ENCODE measurements at regions not wholly inside any gene's neighbourhood (a gene's known extent, or its start where the extent isn't known, plus 50 kb on each side); places are given as distances from the start of the nearest gene placed in this dataset.

DNA sequence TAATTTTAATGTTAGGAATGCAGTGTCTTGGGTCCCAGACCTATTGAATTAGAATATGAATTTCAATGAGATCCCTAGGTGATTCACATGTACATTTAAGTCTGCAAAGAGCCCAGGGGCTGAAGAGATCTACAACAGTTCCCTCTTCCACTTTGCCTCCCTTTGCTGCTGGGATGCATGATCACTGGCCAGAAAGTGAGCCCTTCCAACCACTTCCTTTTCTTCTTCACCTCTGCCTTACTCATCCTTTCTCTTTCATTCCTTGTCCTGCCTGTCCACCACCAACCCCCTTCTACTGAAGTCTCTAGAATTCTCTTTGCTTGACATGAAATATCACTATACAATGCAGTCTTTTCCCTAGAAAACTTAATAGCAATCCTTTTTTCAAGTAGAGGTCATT lies 222.4 kb upstream of the LRIG1 start:
- no peak for DNase-seq
- ChIA-PET POLR2A (no interaction called here), CTCF (no interaction called here)
- no peaks in the 10 kb centered on the region for H3K4me1 Mint-ChIP-seq (ENCODE audit: low read depth, unreplicated experiment)
- no peaks in the 10 kb centered on the region for H3K4me1 ChIP-seq
- no peaks in the 10 kb centered on the region for H3K27me3 ChIP-seq (replicated peaks; ENCODE audit: control insufficient read depth, insufficient read depth, low read length)
- no peak overlapping the region for H3K4me3 ChIP-seq (ENCODE audit: low read depth, low read length)
- no TSS peak for BruUV-seq (replicated peaks)
- intact Hi-C loops (cut with micrococcal nuclease; ENCODE audit: unreplicated experiment): no loop called here
- TF ChIP-seq, protein P1, sequence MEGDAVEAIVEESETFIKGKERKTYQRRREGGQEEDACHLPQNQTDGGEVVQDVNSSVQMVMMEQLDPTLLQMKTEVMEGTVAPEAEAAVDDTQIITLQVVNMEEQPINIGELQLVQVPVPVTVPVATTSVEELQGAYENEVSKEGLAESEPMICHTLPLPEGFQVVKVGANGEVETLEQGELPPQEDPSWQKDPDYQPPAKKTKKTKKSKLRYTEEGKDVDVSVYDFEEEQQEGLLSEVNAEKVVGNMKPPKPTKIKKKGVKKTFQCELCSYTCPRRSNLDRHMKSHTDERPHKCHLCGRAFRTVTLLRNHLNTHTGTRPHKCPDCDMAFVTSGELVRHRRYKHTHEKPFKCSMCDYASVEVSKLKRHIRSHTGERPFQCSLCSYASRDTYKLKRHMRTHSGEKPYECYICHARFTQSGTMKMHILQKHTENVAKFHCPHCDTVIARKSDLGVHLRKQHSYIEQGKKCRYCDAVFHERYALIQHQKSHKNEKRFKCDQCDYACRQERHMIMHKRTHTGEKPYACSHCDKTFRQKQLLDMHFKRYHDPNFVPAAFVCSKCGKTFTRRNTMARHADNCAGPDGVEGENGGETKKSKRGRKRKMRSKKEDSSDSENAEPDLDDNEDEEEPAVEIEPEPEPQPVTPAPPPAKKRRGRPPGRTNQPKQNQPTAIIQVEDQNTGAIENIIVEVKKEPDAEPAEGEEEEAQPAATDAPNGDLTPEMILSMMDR (IDR thresholded peaks at IDR 0.05; ENCODE audit: insufficient read depth in 1 of 2, low read depth in 1 of 2, low read length in 1 of 2, severe bottlenecking in 1 of 2, unreplicated experiment in 1 of 2): no peak
- no peaks in the 10 kb centered on the region for H3K9me3 Mint-ChIP-seq (ENCODE audit: unreplicated experiment)
- no peaks in the 10 kb centered on the region for H3K27me3 Mint-ChIP-seq (ENCODE audit: insufficient read depth, unreplicated experiment)
- H3K36me3 ChIP-seq (ENCODE audit: control insufficient read depth, insufficient read depth, low read length): no peaks in the 10 kb centered on the region
- no peak overlapping the region for H3K27ac Mint-ChIP-seq (ENCODE audit: unreplicated experiment)
- no peaks in the 10 kb centered on the region for H3K36me3 Mint-ChIP-seq (ENCODE audit: insufficient read depth, unreplicated experiment)
- no peak overlapping the region for H3K4me3 Mint-ChIP-seq (ENCODE audit: unreplicated experiment)
- no peaks in the 10 kb centered on the region for H3K9me3 ChIP-seq

DNA sequence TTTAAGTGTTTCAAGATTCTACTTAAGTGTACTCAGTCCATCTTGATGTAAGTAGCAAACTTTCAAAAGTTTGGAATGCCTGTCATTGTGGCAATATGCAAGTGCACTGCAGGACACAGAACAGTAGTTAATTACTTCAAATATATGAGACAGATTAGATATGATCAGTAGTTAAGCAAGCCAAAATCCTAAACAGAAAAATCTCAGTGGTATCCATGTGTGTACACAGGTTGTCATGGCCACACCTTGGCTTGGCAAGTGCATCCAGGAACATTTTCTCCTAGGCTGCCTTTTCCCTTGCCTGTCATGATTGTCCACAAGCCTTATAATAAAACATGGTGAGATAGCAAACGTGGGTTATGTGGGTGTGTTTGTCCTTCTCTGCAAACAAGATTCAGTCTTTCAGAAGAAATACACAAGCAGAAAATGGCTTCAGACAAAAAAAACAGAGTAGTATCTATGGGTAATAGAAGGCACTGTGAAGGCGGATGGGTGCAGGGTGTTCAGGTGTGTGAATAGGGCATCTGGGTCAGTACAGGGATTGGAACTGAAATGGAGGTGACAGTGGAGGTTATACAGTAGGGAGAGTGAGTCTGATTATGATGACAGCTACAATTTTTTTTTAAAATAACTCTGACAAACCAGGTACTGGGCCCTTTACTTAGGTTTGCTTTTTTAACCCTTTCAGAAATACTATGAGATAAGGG lies 229.0 kb upstream of the LRIG1 start:
- POLR2A ChIA-PET: no interaction called here
- intact Hi-C loops (cut with micrococcal nuclease; ENCODE audit: unreplicated experiment): no loop called here
- DNase-seq: no peak
- no peak overlapping the region for H3K27ac Mint-ChIP-seq (ENCODE audit: unreplicated experiment)
- no peaks in the 10 kb centered on the region for H3K9me3 Mint-ChIP-seq (ENCODE audit: unreplicated experiment)
- BruUV-seq (replicated peaks): no TSS peak
- Histone ChIP-seq H3K27me3 (replicated peaks; ENCODE audit: control insufficient read depth, insufficient read depth, low read length) (no peaks in the 10 kb centered on the region), H3K4me1 (no peaks in the 10 kb centered on the region), H3K4me3 (ENCODE audit: low read depth, low read length) (no peak overlapping the region), H3K9me3 (no peaks in the 10 kb centered on the region), H3K36me3 (ENCODE audit: control insufficient read depth, insufficient read depth, low read length) (no peaks in the 10 kb centered on the region)
- H3K4me3 Mint-ChIP-seq (ENCODE audit: unreplicated experiment): no peak overlapping the region
- TF ChIP-seq, protein P1 (IDR thresholded peaks at IDR 0.05; ENCODE audit: insufficient read depth in 1 of 2, low read depth in 1 of 2, low read length in 1 of 2, severe bottlenecking in 1 of 2, unreplicated experiment in 1 of 2): no peak
- peaks cover 6% of the 10 kb centered on the region for H3K27me3 Mint-ChIP-seq (ENCODE audit: insufficient read depth, unreplicated experiment)
- H3K4me1 Mint-ChIP-seq (ENCODE audit: low read depth, unreplicated experiment): no peaks in the 10 kb centered on the region
- CTCF ChIA-PET: no interaction called here
- no peaks in the 10 kb centered on the region for H3K36me3 Mint-ChIP-seq (ENCODE audit: insufficient read depth, unreplicated experiment)

DNA sequence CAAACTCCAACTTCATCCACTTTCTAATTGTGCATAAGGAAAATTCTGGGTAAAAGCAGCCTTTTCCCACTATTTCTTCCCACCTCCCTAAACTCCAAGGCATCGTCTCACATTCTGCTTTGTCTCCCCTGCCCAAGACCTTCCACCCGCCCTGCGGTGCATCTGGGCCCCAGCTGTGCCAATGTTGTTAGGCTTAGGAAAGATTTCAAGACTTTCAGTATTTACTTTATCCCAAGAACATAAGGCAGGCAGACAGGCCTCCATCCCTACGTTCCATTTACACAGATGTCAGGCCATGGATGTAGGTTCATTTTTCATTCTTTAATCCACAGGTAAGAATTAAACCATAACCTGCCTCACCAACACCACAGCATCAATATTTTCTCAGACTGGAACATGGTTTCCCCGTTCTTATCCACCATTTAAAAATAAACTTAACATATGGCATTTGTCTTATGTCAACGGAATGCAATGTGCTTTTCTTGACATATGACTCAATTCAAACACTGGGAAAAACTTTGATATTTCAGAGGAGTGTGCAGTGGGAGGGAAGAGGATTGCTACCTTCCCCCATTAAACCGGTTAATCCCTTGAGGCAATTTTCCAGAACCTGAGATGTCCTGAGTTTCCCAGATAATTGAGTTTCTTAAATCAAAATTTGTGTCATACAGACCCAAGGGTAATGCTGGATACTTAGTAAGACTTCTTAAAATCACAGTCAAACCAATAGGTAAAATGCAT lies 238.0 kb upstream of the LRIG1 start:
- H3K4me1 ChIP-seq: 0 out of 2 replicates have a peak, but pooled peaks cover 5% of the 10 kb centered on the region
- H3K9me3 ChIP-seq: no peaks in the 10 kb centered on the region
- ChIA-PET POLR2A (no interaction called here), CTCF (no interaction called here)
- peaks cover 6% of the 10 kb centered on the region for H3K4me1 Mint-ChIP-seq (ENCODE audit: low read depth, unreplicated experiment)
- no peaks in the 10 kb centered on the region for H3K9me3 Mint-ChIP-seq (ENCODE audit: unreplicated experiment)
- TF ChIP-seq, protein P1 (IDR thresholded peaks at IDR 0.05; ENCODE audit: insufficient read depth in 1 of 2, low read depth in 1 of 2, low read length in 1 of 2, severe bottlenecking in 1 of 2, unreplicated experiment in 1 of 2): no peak
- H3K27me3 Mint-ChIP-seq (ENCODE audit: insufficient read depth, unreplicated experiment): no peaks in the 10 kb centered on the region
- H3K36me3 ChIP-seq (ENCODE audit: control insufficient read depth, insufficient read depth, low read length): no peaks in the 10 kb centered on the region
- H3K4me3 ChIP-seq (ENCODE audit: low read depth, low read length): no peak overlapping the region
- H3K4me3 Mint-ChIP-seq (ENCODE audit: unreplicated experiment): no peak overlapping the region
- DNase-seq: no peak
- H3K27me3 ChIP-seq (replicated peaks; ENCODE audit: control insufficient read depth, insufficient read depth, low read length): no peaks in the 10 kb centered on the region
- intact Hi-C loops (cut with micrococcal nuclease; ENCODE audit: unreplicated experiment): no loop called here
- no peaks in the 10 kb centered on the region for H3K36me3 Mint-ChIP-seq (ENCODE audit: insufficient read depth, unreplicated experiment)
- no TSS peak for BruUV-seq (replicated peaks)
- no peak overlapping the region for H3K27ac Mint-ChIP-seq (ENCODE audit: unreplicated experiment)
